GM23248 (cell line): ENCODE measurements at regions not wholly inside any gene's neighbourhood (a gene's known extent, or its start where the extent isn't known, plus 50 kb on each side); places are given as distances from the start of the nearest gene placed in this dataset.

Source experiments
- DNase-seq: peaks from one replicate; pipeline ENCODE4 v3.0.0-alpha.2; 2015
- H2AFZ ChIP-seq: fragments of 200-600 bp; sonication (generic); 2 replicates; pipeline ENCODE4 v1.6.1; 2016; ENCODE audit warnings: antibody characterized with exemption
- H3F3A ChIP-seq: fragments of 200-600 bp; sonication (generic); 2 replicates; pipeline ENCODE4 v1.6.1; 2016; ENCODE audit warnings: mild to moderate bottlenecking, antibody characterized with exemption, mixed run types; ENCODE audit not compliant: insufficient read depth
- H3K27ac ChIP-seq: fragments of 200-600 bp; sonication (generic); 2 replicates; pipeline ENCODE4 v1.5.1; 2016; ENCODE audit warnings: mild to moderate bottlenecking
- H3K27me3 ChIP-seq: fragments of 200-600 bp; sonication (generic); replicated peaks from 2 replicates; pipeline ENCODE4 v1.6.1; 2016; ENCODE audit warnings: mild to moderate bottlenecking; ENCODE audit not compliant: insufficient read depth
- H3K36me3 ChIP-seq: fragments of 200-600 bp; sonication (generic); 2 replicates; pipeline ENCODE4 v1.6.1; 2016; ENCODE audit warnings: low read depth, mild to moderate bottlenecking
- H3K4me1 ChIP-seq: fragments of 200-600 bp; sonication (generic); 2 replicates; pipeline ENCODE4 v1.6.1; 2016; ENCODE audit warnings: mild to moderate bottlenecking; ENCODE audit not compliant: insufficient read depth
- H3K4me2 ChIP-seq: fragments of 200-600 bp; sonication (generic); one replicate; pipeline ENCODE4 v1.6.1; 2016; ENCODE audit warnings: mild to moderate bottlenecking; ENCODE audit not compliant: unreplicated experiment
- H3K4me3 ChIP-seq: fragments of 200-600 bp; sonication (generic); 2 replicates; pipeline ENCODE4 v1.5.1; 2016; ENCODE audit warnings: mild to moderate bottlenecking
- H3K79me2 ChIP-seq: fragments of 200-600 bp; sonication (generic); 2 replicates; pipeline ENCODE4 v1.6.1; 2016; ENCODE audit warnings: mild to moderate bottlenecking; ENCODE audit not compliant: insufficient read depth
- H3K9ac ChIP-seq: fragments of 200-600 bp; sonication (generic); 2 replicates; pipeline ENCODE4 v1.6.1; 2016; ENCODE audit warnings: mild to moderate bottlenecking
- H3K9me2 ChIP-seq: fragments of 200-600 bp; sonication (generic); 2 replicates; pipeline ENCODE4 v1.6.1; 2016; ENCODE audit warnings: mixed run types, mild to moderate bottlenecking, moderate library complexity; ENCODE audit not compliant: insufficient read depth
- H3K9me3 ChIP-seq: fragments of 200-600 bp; sonication (generic); one replicate; pipeline ENCODE4 v1.6.1; 2017; ENCODE audit warnings: low read depth
- H4K20me1 ChIP-seq: fragments of 200-600 bp; sonication (generic); 2 replicates; pipeline ENCODE4 v1.6.0; 2016; ENCODE audit not compliant: insufficient read depth
- EZH2 ChIP-seq: fragments of 200-600 bp; sonication (generic); IDR thresholded peaks from 2 replicates; pipeline ENCODE4 v1.6.1; 2018; ENCODE audit warnings: antibody characterized with exemption, mild to moderate bottlenecking; ENCODE audit not compliant: insufficient read depth, poor library complexity, severe bottlenecking
- EZH2phosphoT487 ChIP-seq: fragments of 200-600 bp; sonication (generic); IDR thresholded peaks from 2 replicates; pipeline ENCODE4 v1.6.1; 2018; ENCODE audit warnings: antibody characterized with exemption, moderate library complexity, mild to moderate bottlenecking, low read depth; ENCODE audit not compliant: insufficient read depth
- WGBS, 2 experiments: methylation state at CpG; one replicate each; pipeline ENCODE4 v1.1.6; 2015 to 2017; ENCODE audit warnings: low lambda C conversion rate in 2 of 2, low coverage in 1 of 2; ENCODE audit errors: missing lambda C conversion rate in 2 of 2; 5-methylcytosine and 5-hydroxymethylcytosine counted together
- in situ Hi-C: fragments of 300-500 bp; cut with MboI; formaldehyde crosslinking; loops from 2 replicates; pipeline ENCODE4 v1.15.0; 2020

DNA sequence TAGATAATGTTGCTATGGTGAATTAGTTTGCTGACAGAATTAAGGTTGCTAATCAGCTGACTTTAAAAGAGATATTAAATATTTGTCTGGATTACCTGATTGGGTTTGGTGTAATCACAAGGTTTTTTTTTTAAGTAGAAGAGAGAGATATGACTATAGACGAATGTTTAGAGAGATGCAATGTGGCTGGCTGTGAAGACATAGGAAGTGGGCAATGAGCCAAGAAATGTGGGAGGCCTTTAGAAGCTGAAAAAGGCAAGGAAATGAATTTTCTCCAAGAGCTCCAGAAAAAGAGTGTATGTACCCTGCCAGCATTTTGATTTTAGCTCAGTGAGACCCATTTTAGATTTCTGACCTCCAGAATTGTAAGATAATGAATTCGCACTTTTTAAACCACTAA, 598.3 kb downstream of the PKHD1 start:
- Histone ChIP-seq H3K9me3 (no peaks in the 10 kb centered on the region), H4K20me1 (no peaks in the 10 kb centered on the region), H3F3A (no peaks in the 10 kb centered on the region), H3K4me3 (no peak overlapping the region), H3K4me1 (no peaks in the 10 kb centered on the region), H3K9ac (no peak overlapping the region), H3K27me3 (no peaks in the 10 kb centered on the region), H2AFZ (no peak overlapping the region), H3K4me2 (no peak overlapping the region), H3K9me2 (no peaks in the 10 kb centered on the region), H3K36me3 (no peaks in the 10 kb centered on the region), H3K79me2 (no peaks in the 10 kb centered on the region), H3K27ac (no peak overlapping the region)
- 18 to 21% methylated on average over 2 of the region's 2 CpGs for WGBS, 2 experiments
- in situ Hi-C loops = no loop called here
- no peak for TF ChIP-seq EZH2
- TF ChIP-seq EZH2phosphoT487 = no peak
- DNase-seq = no peak

DNA sequence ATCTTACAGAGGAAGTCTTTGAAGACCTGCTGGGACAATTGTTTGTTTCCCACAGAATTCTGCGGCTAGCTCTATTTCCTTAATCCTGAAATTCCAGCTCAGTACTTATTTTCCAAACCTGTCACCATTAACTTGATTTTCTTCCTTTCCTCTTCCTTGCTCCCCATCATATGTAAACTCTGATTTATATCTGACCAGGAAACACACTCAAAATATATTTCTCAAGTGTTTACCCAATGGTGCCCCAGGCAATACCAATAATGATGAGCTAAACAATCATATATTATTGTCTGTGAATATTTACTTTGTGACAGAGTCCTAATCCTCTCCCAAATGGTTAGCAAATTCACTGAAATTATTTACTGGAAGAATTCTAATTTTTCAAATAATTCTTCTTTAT, 597.3 kb downstream of the PKHD1 start:
- H3K4me2 ChIP-seq = no peak overlapping the region
- DNase-seq = no peak
- H3K27ac ChIP-seq = no peak overlapping the region
- H3K9me2 ChIP-seq = no peaks in the 10 kb centered on the region
- 7 to 30% methylated on average over 1 of the region's 1 CpG for WGBS, 2 experiments
- H3F3A ChIP-seq = no peaks in the 10 kb centered on the region
- H2AFZ ChIP-seq = no peak overlapping the region
- H3K9ac ChIP-seq = no peak overlapping the region
- H3K9me3 ChIP-seq = no peaks in the 10 kb centered on the region
- no peak overlapping the region for H3K4me3 ChIP-seq
- TF ChIP-seq EZH2phosphoT487 (no peak), EZH2 (no peak)
- no peaks in the 10 kb centered on the region for H3K79me2 ChIP-seq
- H3K4me1 ChIP-seq = no peaks in the 10 kb centered on the region
- no peaks in the 10 kb centered on the region for H4K20me1 ChIP-seq
- no peaks in the 10 kb centered on the region for H3K36me3 ChIP-seq
- no peaks in the 10 kb centered on the region for H3K27me3 ChIP-seq
- in situ Hi-C loops = no loop called here

DNA sequence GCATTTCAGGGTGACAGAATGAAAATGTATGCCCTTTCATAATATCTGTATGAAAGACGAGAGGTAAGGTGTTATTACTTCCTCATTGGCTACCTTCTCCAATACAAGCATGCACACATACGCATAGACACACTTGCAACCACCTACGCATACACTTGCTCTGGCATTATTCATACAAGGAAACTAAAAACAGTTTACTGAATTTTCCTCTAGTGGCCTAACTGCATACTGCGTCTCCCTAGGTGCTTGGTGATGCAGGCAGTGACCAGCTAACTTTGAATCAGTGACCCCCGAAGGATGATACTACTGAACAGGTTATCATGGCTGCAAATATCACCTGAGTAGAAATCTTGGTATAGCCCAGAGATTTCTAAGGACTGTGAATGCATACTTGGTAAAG, 593.1 kb downstream of the PKHD1 start:
- H3K4me1 ChIP-seq = no peaks in the 10 kb centered on the region
- no peaks in the 10 kb centered on the region for H3K27me3 ChIP-seq
- H3K79me2 ChIP-seq = no peaks in the 10 kb centered on the region
- H3K27ac ChIP-seq = no peak overlapping the region
- in situ Hi-C loops = no loop called here
- no peaks in the 10 kb centered on the region for H3K9me2 ChIP-seq
- WGBS, 2 experiments = 33 to 34% methylated on average over 5 of the region's 5 CpGs
- no peaks in the 10 kb centered on the region for H4K20me1 ChIP-seq
- H3K36me3 ChIP-seq = no peaks in the 10 kb centered on the region
- no peak for DNase-seq
- TF ChIP-seq EZH2phosphoT487 (no peak), EZH2 (no peak)
- H3F3A ChIP-seq = no peaks in the 10 kb centered on the region
- no peak overlapping the region for H3K4me2 ChIP-seq
- no peaks in the 10 kb centered on the region for H3K9me3 ChIP-seq
- H2AFZ ChIP-seq = no peak overlapping the region
- H3K9ac ChIP-seq = no peak overlapping the region
- H3K4me3 ChIP-seq = no peak overlapping the region

DNA sequence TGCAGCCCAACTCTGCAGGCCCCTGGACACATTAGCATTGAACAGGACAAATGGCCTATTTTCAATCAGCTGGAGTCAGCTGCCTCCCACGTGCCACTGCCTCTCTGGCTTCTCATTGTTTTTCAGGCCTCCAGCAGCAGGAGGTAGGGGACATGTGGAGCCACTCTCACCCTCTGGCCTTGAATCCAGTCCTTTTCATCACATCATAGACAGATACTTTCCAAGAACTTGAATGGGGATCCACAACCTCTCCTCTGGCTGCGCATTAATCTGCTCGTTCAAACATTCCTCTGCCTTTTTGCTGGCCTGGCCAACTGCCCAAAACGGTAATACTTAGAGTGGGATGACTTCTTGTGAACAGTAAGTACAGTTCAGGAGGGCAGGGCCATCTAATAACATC, 592.3 kb downstream of the PKHD1 start:
- TF ChIP-seq EZH2 (no peak), EZH2phosphoT487 (no peak)
- no peaks in the 10 kb centered on the region for H3K4me1 ChIP-seq
- H3K9me3 ChIP-seq = no peaks in the 10 kb centered on the region
- H3K27ac ChIP-seq = no peak overlapping the region
- H3K4me2 ChIP-seq = no peak overlapping the region
- no peak overlapping the region for H2AFZ ChIP-seq
- no peaks in the 10 kb centered on the region for H3K27me3 ChIP-seq
- H3K9me2 ChIP-seq = no peaks in the 10 kb centered on the region
- WGBS, 2 experiments = 4 to 5% methylated on average over 4 of the region's 4 CpGs
- in situ Hi-C loops = no loop called here
- H4K20me1 ChIP-seq = no peaks in the 10 kb centered on the region
- H3K4me3 ChIP-seq = no peak overlapping the region
- H3F3A ChIP-seq = no peaks in the 10 kb centered on the region
- no peak for DNase-seq
- H3K9ac ChIP-seq = no peak overlapping the region
- H3K36me3 ChIP-seq = no peaks in the 10 kb centered on the region
- no peaks in the 10 kb centered on the region for H3K79me2 ChIP-seq
